Ascending aorta (tissue), 2 donors: ENCODE measurements at regions not wholly inside any gene's neighbourhood (a gene's known extent, or its start where the extent isn't known, plus 50 kb on each side); places are given as distances from the start of the nearest gene placed in this dataset.
A peak's percentile ranks its signal among the peaks of the same experiment; 100 is the strongest.
"Not testable (repeated sequence)": the region's sequence is repeated elsewhere in the genome, so short reads cannot be mapped to it uniquely, and the experiment has no call there.

Experiments
- DNase-seq, 2 donors: peaks; one replicate each; pipeline ENCODE4 v3.0.0-alpha.2; 2019; ENCODE audit warnings: low spot score in 2 of 2
- H3K27ac ChIP-seq, 2 donors: fragments of 200-600 bp; sonication (generic); one replicate each; pipeline ENCODE4 v1.5.1; 2016 to 2017; ENCODE audit warnings: mild to moderate bottlenecking in 1 of 2
- H3K27me3 ChIP-seq: fragments of 200-600 bp; sonication (generic); one replicate; pipeline ENCODE4 v1.5.1; 2017
- H3K36me3 ChIP-seq, 2 donors: fragments of 200-600 bp; sonication (generic); one replicate each; pipeline ENCODE4 v1.5.1; 2016
- H3K4me1 ChIP-seq, 2 donors: fragments of 200-600 bp; sonication (generic); one replicate each; pipeline ENCODE4 v1.5.1; 2016 to 2017; ENCODE audit warnings: mild to moderate bottlenecking in 1 of 2
- H3K4me3 ChIP-seq, 2 donors: fragments of 200-600 bp; sonication (generic); one replicate each; pipeline ENCODE4 v1.5.1; 2016 to 2017; ENCODE audit warnings: mild to moderate bottlenecking in 1 of 2
- H3K9me3 ChIP-seq, 2 donors: fragments of 200-600 bp; sonication (generic); one replicate each; pipeline ENCODE4 v1.5.1; 2016
- CTCF ChIP-seq, 3 experiments: fragments of 200-600 bp in 2 of 3; fragments of 450-650 bp in 1 of 3; sonication (generic) in 2 of 3; IDR thresholded peaks; one replicate each; pipeline ENCODE4 v1.5.1; 2016 to 2019; ENCODE audit warnings: antibody characterized with exemption in 3 of 3, mild to moderate bottlenecking in 1 of 3, moderate library complexity in 1 of 3
- intact Hi-C: fragments of 100-400 bp; cut with DNase I; formaldehyde crosslinking; loops from one replicate; pipeline ENCODE4 v1.15.1; 2023

- Histone ChIP-seq H3K4me3 (no peak overlapping the region), H3K36me3 (no peaks in the 10 kb centered on the region), H3K4me1 (no peaks in the 10 kb centered on the region), H3K27ac (no peak overlapping the region), H3K9me3 (peaks cover 0 to 9% of the 10 kb centered on the region in 2 donors), H3K27me3 (no peaks in the 10 kb centered on the region)
- intact Hi-C loops: no loop called here
- TF ChIP-seq CTCF (IDR thresholded peaks at IDR 0.05): no peak
- DNase-seq: no peak
Observed at GRCh38 chr1:223046011-223046410, 97.0 kb downstream of the TLR5 start.

GRCh38 chr1:223046463-223046862 lies 96.6 kb downstream of the TLR5 start:
- H3K4me1 ChIP-seq, H3K36me3 ChIP-seq, DNase-seq, H3K27me3 ChIP-seq, intact Hi-C loops, H3K9me3 ChIP-seq, H3K4me3 ChIP-seq, H3K27ac ChIP-seq: not testable (repeated sequence)

- intact Hi-C loops: no loop called here
- no peak for TF ChIP-seq CTCF (IDR thresholded peaks at IDR 0.05)
- Histone ChIP-seq H3K4me1 (peaks cover 5 to 10% of the 10 kb centered on the region in 2 donors), H3K27me3 (no peaks in the 10 kb centered on the region), H3K36me3 (no peaks in the 10 kb centered on the region), H3K4me3 (no peak overlapping the region), H3K9me3 (peaks cover 0 to 9% of the 10 kb centered on the region in 2 donors), H3K27ac (no peak overlapping the region)
- no peak for DNase-seq
Observed at GRCh38 chr1:223048026-223048425, 95.0 kb downstream of the TLR5 start.

GRCh38 chr1:223052462-223052861 lies 90.6 kb downstream of the TLR5 start:
- H3K9me3 ChIP-seq: no peaks in the 10 kb centered on the region
- no peaks in the 10 kb centered on the region for H3K36me3 ChIP-seq
- H3K4me1 ChIP-seq: peaks cover 5 to 10% of the 10 kb centered on the region in 2 donors
- H3K27me3 ChIP-seq: no peaks in the 10 kb centered on the region
- peak overlapping the region; percentile 68 to 79 for H3K27ac ChIP-seq
- DNase-seq: no peak
- H3K4me3 ChIP-seq: no peak overlapping the region
- intact Hi-C loops: no loop called here
- no peak for TF ChIP-seq CTCF (IDR thresholded peaks at IDR 0.05)

GRCh38 chr1:223052931-223053330 lies 90.1 kb downstream of the TLR5 start:
- Histone ChIP-seq H3K27me3 (no peaks in the 10 kb centered on the region), H3K36me3 (no peaks in the 10 kb centered on the region), H3K27ac (peak overlapping the region; percentile 68 to 79), H3K4me3 (no peak overlapping the region), H3K9me3 (no peaks in the 10 kb centered on the region), H3K4me1 (peaks cover 5 to 10% of the 10 kb centered on the region in 2 donors)
- no peak for DNase-seq
- TF ChIP-seq CTCF (IDR thresholded peaks at IDR 0.05): no peak
- intact Hi-C loops: no loop called here

- peaks cover 5% of the 10 kb centered on the region in 2 donors for H3K4me1 ChIP-seq
- intact Hi-C loops: no loop called here
- no peaks in the 10 kb centered on the region for H3K9me3 ChIP-seq
- H3K4me3 ChIP-seq: no peak overlapping the region
- no peak for TF ChIP-seq CTCF (IDR thresholded peaks at IDR 0.05)
- no peaks in the 10 kb centered on the region for H3K27me3 ChIP-seq
- H3K36me3 ChIP-seq: no peaks in the 10 kb centered on the region
- H3K27ac ChIP-seq: no peak overlapping the region
- no peak for DNase-seq
Observed at GRCh38 chr1:223056802-223057201, 86.2 kb downstream of the TLR5 start.
